ENCODE measurements at regions not wholly inside any gene's neighbourhood (a gene's known extent, or its start where the extent isn't known, plus 50 kb on each side); places are given as distances from the start of the nearest gene placed in this dataset.

GRCh38 chr10:125479059-125479458 lies 203.9 kb downstream of the TEX36 start:
- no peak overlapping the region for H3K4me3 Mint-ChIP-seq

GRCh38 chr10:125475815-125476214 lies 207.1 kb downstream of the TEX36 start:
- Mint-ChIP-seq H3K27ac (no peak overlapping the region), H3K4me1 (no peaks in the 10 kb centered on the region), H3K4me3 (no peak overlapping the region), H3K27me3 (peaks cover 29% of the 10 kb centered on the region), H3K9me3 (ENCODE audit: insufficient read depth) (no peaks in the 10 kb centered on the region)
- H3K27ac ChIP-seq (ENCODE audit: low read length in 2 of 2) = no peak overlapping the region
- no peaks in the 10 kb centered on the region for H4K20me1 ChIP-seq (ENCODE audit: control insufficient read depth, insufficient read depth, low read length, poor library complexity, severe bottlenecking)
- H3K79me2 ChIP-seq (ENCODE audit: control insufficient read depth, insufficient read depth, low read length) = no peaks in the 10 kb centered on the region
- peaks cover 0 to 5% (median 3%) of the 10 kb centered on the region in 4 experiments for H3K27me3 ChIP-seq (replicated peaks in 1 of 4; ENCODE audit: control extremely low read depth in 1 of 4, control insufficient read depth in 3 of 4, insufficient read depth in 4 of 4, low read length in 3 of 4)
- ATAC-seq (ENCODE audit: low read depth) (no peak), DNase-seq (no peak)
- H3K4me2 ChIP-seq (replicated peaks; ENCODE audit: low read depth, low read length, poor library complexity, severe bottlenecking) = no peak overlapping the region
- CTCF ChIA-PET = no interaction called here
- intact Hi-C loops (cut with micrococcal nuclease) = no loop called here
- POLR2A ChIA-PET = no interaction called here
- no peak for TF ChIP-seq EZH2 (IDR thresholded peaks at IDR 0.05; ENCODE audit: borderline replicate concordance, insufficient read depth, low read depth, low read length, poor library complexity, severe bottlenecking)
- no peak for TF ChIP-seq CTCF (IDR thresholded peaks at IDR 0.05)
- H3K9ac ChIP-seq (ENCODE audit: low read length) = no peak overlapping the region
- no peak overlapping the region for H2AFZ ChIP-seq (ENCODE audit: insufficient read depth, low read depth, low read length, poor library complexity, severe bottlenecking)
- no peaks in the 10 kb centered on the region for H3K4me1 ChIP-seq (ENCODE audit: control insufficient read depth in 2 of 2, insufficient read depth in 2 of 2, low read length in 2 of 2)
- peaks cover 0 to 2% (median 0%) of the 10 kb centered on the region in 3 donors for H3K9me3 ChIP-seq (ENCODE audit: control extremely low read depth in 1 of 3, control insufficient read depth in 2 of 3, insufficient read depth in 1 of 3, low read length in 2 of 3)
- WGBS (ENCODE audit: insufficient coverage) = no CpG with 5 or more reads among the region's 2 CpGs
- H3K36me3 ChIP-seq (replicated peaks in 1 of 2; ENCODE audit: control extremely low read depth in 1 of 2, control insufficient read depth in 1 of 2, extremely low read depth in 1 of 2, insufficient read depth in 2 of 2, low read length in 1 of 2) = no peaks in the 10 kb centered on the region
- no peak overlapping the region for H3K4me3 ChIP-seq (ENCODE audit: control extremely low read depth in 1 of 5, extremely low read depth in 1 of 5, insufficient read depth in 1 of 5, low read depth in 2 of 5, low read length in 4 of 5)

More at GRCh38 chr10:125479059-125479458, 203.9 kb downstream of the TEX36 start:
- DNase-seq (no peak), ATAC-seq (ENCODE audit: low read depth) (no peak)
- Mint-ChIP-seq H3K9me3 (ENCODE audit: insufficient read depth) (no peaks in the 10 kb centered on the region), H3K4me1 (no peaks in the 10 kb centered on the region), H3K27me3 (peaks cover 37% of the 10 kb centered on the region), H3K27ac (no peak overlapping the region)
- H3K9ac ChIP-seq (ENCODE audit: low read length) = no peak overlapping the region
- no peak for TF ChIP-seq EZH2 (IDR thresholded peaks at IDR 0.05; ENCODE audit: borderline replicate concordance, insufficient read depth, low read depth, low read length, poor library complexity, severe bottlenecking)
- TF ChIP-seq CTCF (IDR thresholded peaks at IDR 0.05) = no peak
- peaks cover 0 to 2% (median 0%) of the 10 kb centered on the region in 3 donors for H3K9me3 ChIP-seq (ENCODE audit: control extremely low read depth in 1 of 3, control insufficient read depth in 2 of 3, insufficient read depth in 1 of 3, low read length in 2 of 3)
- ChIA-PET CTCF (no interaction called here), POLR2A (no interaction called here)
- H3K27me3 ChIP-seq (replicated peaks in 1 of 4; ENCODE audit: control extremely low read depth in 1 of 4, control insufficient read depth in 3 of 4, insufficient read depth in 4 of 4, low read length in 3 of 4) = peaks cover 0 to 6% (median 5%) of the 10 kb centered on the region in 4 experiments
- no peak overlapping the region for H3K27ac ChIP-seq (ENCODE audit: low read length in 2 of 2)
- intact Hi-C loops (cut with micrococcal nuclease) = no loop called here
- WGBS (ENCODE audit: insufficient coverage) = no CpG with 5 or more reads among the region's 4 CpGs
- H3K4me1 ChIP-seq (ENCODE audit: control insufficient read depth in 2 of 2, insufficient read depth in 2 of 2, low read length in 2 of 2) = no peaks in the 10 kb centered on the region
- H4K20me1 ChIP-seq (ENCODE audit: control insufficient read depth, insufficient read depth, low read length, poor library complexity, severe bottlenecking) = no peaks in the 10 kb centered on the region
- H3K79me2 ChIP-seq (ENCODE audit: control insufficient read depth, insufficient read depth, low read length) = no peaks in the 10 kb centered on the region
- no peaks in the 10 kb centered on the region for H3K36me3 ChIP-seq (replicated peaks in 1 of 2; ENCODE audit: control extremely low read depth in 1 of 2, control insufficient read depth in 1 of 2, extremely low read depth in 1 of 2, insufficient read depth in 2 of 2, low read length in 1 of 2)
- no peak overlapping the region for H2AFZ ChIP-seq (ENCODE audit: insufficient read depth, low read depth, low read length, poor library complexity, severe bottlenecking)
- H3K4me3 ChIP-seq (ENCODE audit: control extremely low read depth in 1 of 5, extremely low read depth in 1 of 5, insufficient read depth in 1 of 5, low read depth in 2 of 5, low read length in 4 of 5) = no peak overlapping the region
- H3K4me2 ChIP-seq (replicated peaks; ENCODE audit: low read depth, low read length, poor library complexity, severe bottlenecking) = no peak overlapping the region

Measured in B cell (primary cell).